GM19372 (cell line): ENCODE measurements at regions not wholly inside any gene's neighbourhood (a gene's known extent, or its start where the extent isn't known, plus 50 kb on each side); places are given as distances from the start of the nearest gene placed in this dataset.
A peak's percentile ranks its signal among the peaks of the same experiment; 100 is the strongest.
"Not testable (repeated sequence)": the region's sequence is repeated elsewhere in the genome, so short reads cannot be mapped to it uniquely, and the experiment has no call there.

ENCODE experiments used
- ATAC-seq: cut with Tn5 transposase; IDR thresholded peaks from one replicate; pipeline ENCODE4 v1.9.1; 2021; ENCODE audit warnings: mild to moderate bottlenecking, low read depth, moderate library complexity; ENCODE audit not compliant: unreplicated experiment

GRCh38 chr6:85047818-85048217 is 283.4 kb upstream of the TBX18 start:
- ATAC-seq, result no peak

GRCh38 chr6:85045767-85046166 is 281.4 kb upstream of the TBX18 start:
- ATAC-seq, result not testable (repeated sequence)

DNA sequence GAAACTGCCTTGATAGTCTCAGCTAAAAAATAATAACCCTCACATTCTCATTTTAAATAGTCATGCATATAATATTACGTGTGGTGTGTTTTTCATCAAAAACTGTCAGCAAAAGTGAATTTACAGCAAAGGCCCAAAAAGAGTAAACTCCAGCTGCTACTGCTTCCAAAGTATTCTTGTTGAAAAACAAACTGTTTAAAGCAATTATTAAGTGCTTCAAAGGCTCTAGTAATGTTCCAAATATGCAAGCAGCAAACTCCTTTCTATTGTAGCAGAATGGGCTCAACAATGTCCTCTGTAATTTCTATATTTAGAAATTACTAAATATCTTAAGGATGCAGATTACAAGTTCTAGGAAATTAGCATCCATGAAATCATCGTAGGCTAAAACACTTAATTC is 280.0 kb upstream of the TBX18 start:
- no peak for ATAC-seq

- no peak for ATAC-seq
Measured at GRCh38 chr6:85041376-85041775, 277.0 kb upstream of the TBX18 start.

DNA sequence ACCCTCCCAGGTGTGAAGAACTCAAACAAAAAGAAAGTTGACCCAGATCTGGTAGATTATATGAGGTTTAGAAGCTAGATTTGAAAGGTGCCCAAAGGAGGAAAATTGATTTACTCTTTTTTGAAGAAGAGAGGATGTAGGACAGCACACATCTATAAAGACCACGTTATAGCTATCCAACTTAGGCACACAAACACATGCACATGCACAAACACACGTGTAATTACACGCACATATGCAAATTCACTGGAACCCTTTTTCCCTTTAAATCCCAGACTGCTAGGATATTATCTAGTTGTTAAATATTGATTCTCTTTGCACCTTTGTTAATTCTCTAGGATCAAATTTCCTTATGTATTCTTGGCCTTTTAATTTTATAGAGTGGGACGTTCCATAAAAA is 272.8 kb upstream of the TBX18 start:
- ATAC-seq, result no peak

- ATAC-seq, result no peak
Measured at GRCh38 chr6:85035766-85036165, 271.4 kb upstream of the TBX18 start.

GRCh38 chr6:85033547-85033946 is 269.1 kb upstream of the TBX18 start:
- no peak for ATAC-seq

DNA sequence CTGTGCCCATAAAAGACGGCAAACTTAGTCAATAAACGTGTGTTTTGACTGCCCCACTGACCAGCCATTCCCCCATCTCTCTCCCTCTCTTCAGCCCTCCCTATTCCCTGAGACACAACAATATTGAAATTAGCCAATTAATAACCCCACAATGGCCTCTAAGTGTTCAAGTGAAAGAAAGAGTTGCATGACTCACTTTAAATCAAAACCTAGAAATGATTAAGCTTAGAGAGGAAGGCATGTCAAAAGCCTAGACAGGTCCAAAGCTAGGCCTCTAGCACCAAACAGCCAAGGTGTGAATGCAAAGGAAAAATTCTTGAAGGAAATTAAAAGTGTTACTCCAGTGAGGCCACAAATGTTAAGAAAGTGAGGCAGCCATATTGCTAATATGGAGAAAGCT is 261.6 kb upstream of the TBX18 start:
- ATAC-seq, result no peak

- ATAC-seq, result no peak
Measured at GRCh38 chr6:85023721-85024120, 259.3 kb upstream of the TBX18 start.

DNA sequence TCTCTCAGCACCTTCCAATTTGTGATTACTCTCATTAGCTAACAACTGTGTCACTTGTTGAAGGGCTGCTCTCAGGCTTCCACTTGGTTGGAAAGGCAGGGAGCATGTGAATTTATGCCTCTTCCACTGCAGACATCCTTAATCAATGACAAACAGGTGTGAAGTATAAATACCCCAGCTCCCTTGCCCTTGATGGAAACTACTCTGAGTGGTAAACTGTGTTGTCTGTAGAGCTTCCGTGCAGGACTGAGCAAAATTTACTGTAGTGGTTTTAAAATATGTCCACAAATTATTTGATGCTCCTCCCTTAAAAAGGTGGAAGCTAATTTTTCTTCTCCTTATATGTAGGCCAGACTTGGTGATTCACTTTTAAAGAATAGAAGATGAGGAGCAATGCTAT is 253.0 kb upstream of the TBX18 start:
- no peak for ATAC-seq

GRCh38 chr6:85016726-85017125 is 252.3 kb upstream of the TBX18 start:
- no peak for ATAC-seq

- peak; percentile 74 for ATAC-seq
Measured at GRCh38 chr6:85015396-85015990, 251.1 kb upstream of the TBX18 start.

DNA sequence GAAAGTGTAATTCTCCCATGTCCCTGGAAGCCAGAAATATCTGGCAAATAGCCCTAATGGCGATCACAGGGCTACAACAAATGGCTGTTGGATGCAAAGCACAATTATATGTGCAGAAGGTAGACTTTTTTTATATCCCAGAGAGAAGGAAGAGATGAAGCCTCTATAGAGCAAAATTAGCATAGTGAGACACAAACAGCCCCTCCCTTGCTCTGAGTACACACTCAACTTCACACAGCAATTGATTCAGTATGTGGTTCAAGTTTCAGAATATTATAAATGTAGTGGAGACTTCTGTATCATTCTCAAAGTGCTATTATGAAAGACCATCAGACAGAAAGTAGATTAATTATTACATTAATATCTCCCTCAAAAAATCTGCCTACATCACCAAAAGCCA is 246.5 kb upstream of the TBX18 start:
- no peak for ATAC-seq

- no peak for ATAC-seq
Measured at GRCh38 chr6:85008296-85009009, 244.1 kb upstream of the TBX18 start.

DNA sequence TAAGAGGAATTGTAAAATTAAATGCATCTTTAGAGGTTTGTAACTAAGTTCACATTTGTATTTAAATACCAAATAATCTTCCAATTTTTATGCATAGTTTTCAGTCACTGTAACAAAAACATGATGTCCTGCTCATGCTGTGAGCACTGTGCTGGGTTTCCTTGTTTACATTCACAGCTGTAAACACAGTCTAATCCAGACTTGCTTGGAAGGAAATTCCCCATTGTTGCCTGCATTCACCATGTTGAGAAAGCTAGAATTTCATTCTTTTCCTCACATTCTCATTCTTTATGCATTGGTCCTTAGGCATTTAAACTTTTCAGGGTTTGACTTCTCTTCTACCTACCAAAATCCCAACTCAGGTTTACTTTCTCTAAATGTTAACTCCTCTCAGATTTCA is 242.0 kb upstream of the TBX18 start:
- no peak for ATAC-seq

DNA sequence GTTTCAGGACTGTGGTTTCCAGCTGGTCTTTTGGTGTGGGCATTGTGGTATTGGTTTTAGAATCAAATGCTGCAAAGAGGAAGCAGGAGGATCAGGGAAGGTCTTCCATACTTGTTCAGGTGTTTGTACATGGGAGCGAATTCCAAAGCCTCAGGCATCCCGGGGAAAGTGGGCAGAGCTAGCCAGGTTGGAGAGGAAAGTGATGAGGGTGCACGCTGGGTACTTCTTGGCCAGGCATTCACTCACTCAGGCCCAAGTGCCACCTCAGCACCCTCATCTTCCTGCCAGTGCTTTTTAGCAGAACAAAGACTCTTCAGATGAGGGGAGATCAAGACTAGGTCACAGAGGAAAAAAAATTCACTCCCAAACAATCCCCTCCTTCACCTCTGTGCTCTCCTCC is 241.1 kb upstream of the TBX18 start:
- ATAC-seq, result no peak

- no peak for ATAC-seq
Measured at GRCh38 chr6:85004361-85004995, 240.1 kb upstream of the TBX18 start.

DNA sequence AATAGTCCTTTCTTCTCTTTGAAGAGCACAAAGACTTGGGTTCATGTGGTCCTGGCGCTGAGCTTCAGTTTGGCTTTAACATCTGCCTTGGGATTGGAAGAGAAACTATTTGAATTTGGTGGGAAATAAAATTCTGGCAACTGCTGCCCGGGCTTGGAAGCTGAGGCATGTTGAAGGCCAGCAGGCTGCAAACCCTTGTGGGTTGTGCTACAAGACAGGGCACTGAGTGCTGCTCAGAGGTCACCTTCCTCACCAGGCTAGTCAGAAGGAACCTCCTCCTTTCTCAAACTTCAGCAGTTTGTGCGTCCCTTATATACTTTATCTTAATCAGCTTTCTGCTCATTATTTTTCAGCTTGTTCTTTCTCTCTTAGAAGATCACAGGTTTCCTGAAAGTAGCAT is 238.4 kb upstream of the TBX18 start:
- no peak for ATAC-seq

DNA sequence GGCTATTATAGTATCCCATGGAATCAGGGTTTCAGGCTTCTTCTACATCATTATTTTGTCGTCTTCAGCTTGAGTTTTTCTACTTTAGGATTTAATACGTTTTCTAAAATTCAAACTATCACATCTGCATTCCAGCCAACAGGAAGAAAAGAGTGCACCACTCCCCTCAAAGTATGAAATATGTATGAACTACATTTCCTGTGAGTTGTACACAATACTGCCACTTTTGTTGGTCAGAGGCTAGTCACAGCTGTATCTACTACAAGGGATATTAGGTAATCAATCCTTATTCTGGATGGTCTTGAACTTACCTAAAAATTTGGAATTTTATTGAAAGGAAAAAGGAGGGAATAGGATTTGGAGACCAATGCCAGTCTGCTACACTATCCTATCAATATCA is 235.6 kb upstream of the TBX18 start:
- ATAC-seq, result no peak

- no peak for ATAC-seq
Measured at GRCh38 chr6:84998223-84998622, 233.8 kb upstream of the TBX18 start.

GRCh38 chr6:84988766-84989165 is 224.4 kb upstream of the TBX18 start:
- ATAC-seq, result not testable (repeated sequence)

DNA sequence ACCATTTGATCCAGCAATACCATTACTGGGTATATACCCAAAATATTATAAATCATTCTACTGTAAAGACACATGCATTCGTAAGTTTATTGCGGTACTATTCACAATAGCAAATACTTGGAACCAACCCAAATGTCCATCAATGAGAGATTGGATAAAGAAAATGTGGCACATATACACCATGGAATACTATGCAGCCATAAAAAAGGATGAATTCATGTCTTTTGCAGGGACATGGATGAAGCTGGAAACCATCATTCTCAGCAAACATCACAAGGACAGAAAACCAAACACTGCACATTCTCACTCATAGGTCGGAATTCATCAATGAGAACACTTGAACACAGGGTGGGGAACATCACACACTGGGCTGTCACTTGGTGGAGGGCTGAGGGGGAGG is 221.1 kb upstream of the TBX18 start:
- not testable (repeated sequence) for ATAC-seq
